SK-N-SH treated with all-trans-retinoic acid at 6 μM for 48 hours (cell line): ENCODE measurements at regions not wholly inside any gene's neighbourhood (a gene's known extent, or its start where the extent isn't known, plus 50 kb on each side); places are given as distances from the start of the nearest gene placed in this dataset.
"Not testable (repeated sequence)": the region's sequence is repeated elsewhere in the genome, so short reads cannot be mapped to it uniquely, and the experiment has no call there.

ENCODE experiments used
- ATAC-seq: fragments of 200-7000 bp; cut with Tn5 transposase; 3 replicates; pipeline ENCODE4 v1.9.1; 2020; ENCODE audit warnings: mild to moderate bottlenecking, moderate library complexity
- BACH2 ChIP-seq: fragments of 250-450 bp; sonication (Bioruptor Pico); IDR thresholded peaks from 2 replicates; pipeline ENCODE4 v1.9.0; 2021; ENCODE audit warnings: mild to moderate bottlenecking, borderline replicate concordance
- CREB5 ChIP-seq: fragments of 250-450 bp; sonication (Bioruptor Pico); IDR thresholded peaks from 2 replicates; pipeline ENCODE4 v1.5.1; 2020; ENCODE audit warnings: low read depth, mild to moderate bottlenecking, moderate library complexity
- CSDC2 ChIP-seq: fragments of 250-450 bp; sonication (Bioruptor Pico); IDR thresholded peaks from 2 replicates; pipeline ENCODE4 v1.5.0; 2020; ENCODE audit warnings: mild to moderate bottlenecking, moderate library complexity
- CSRNP3 ChIP-seq: fragments of 250-450 bp; sonication (Bioruptor Pico); IDR thresholded peaks from 2 replicates; pipeline ENCODE4 v1.5.1; 2021; ENCODE audit warnings: mild to moderate bottlenecking, moderate library complexity
- GLIS3 ChIP-seq: fragments of 250-450 bp; sonication (Bioruptor Pico); IDR thresholded peaks from 2 replicates; pipeline ENCODE4 v1.5.0; 2020; ENCODE audit warnings: mild to moderate bottlenecking, moderate library complexity
- OSR1 ChIP-seq: fragments of 250-450 bp; sonication (Bioruptor Pico); IDR thresholded peaks from 2 replicates; pipeline ENCODE4 v1.8.0; 2022; ENCODE audit warnings: moderate library complexity, mild to moderate bottlenecking, inconsistent platforms
- PATZ1 ChIP-seq: fragments of 250-450 bp; sonication (Bioruptor Pico); IDR thresholded peaks from 2 replicates; pipeline ENCODE4 v1.8.0; 2020; ENCODE audit warnings: mild to moderate bottlenecking, moderate library complexity, borderline replicate concordance
- PPARA ChIP-seq: fragments of 250-450 bp; sonication (Bioruptor Pico); IDR thresholded peaks from 2 replicates; pipeline ENCODE4 v1.5.0; 2020; ENCODE audit warnings: mild to moderate bottlenecking, borderline replicate concordance
- RARB ChIP-seq: fragments of 250-450 bp; sonication (Bioruptor Pico); IDR thresholded peaks from 2 replicates; pipeline ENCODE4 v1.8.0; 2021; ENCODE audit warnings: mild to moderate bottlenecking, moderate library complexity
- TOX ChIP-seq: fragments of 250-450 bp; sonication (Bioruptor Pico); IDR thresholded peaks from 2 replicates; pipeline ENCODE4 v1.8.0; 2021; ENCODE audit warnings: mild to moderate bottlenecking, moderate library complexity, borderline replicate concordance
- ZC3H10 ChIP-seq: fragments of 250-450 bp; sonication (Bioruptor Pico); IDR thresholded peaks from 2 replicates; pipeline ENCODE4 v1.5.1; 2021; ENCODE audit warnings: mild to moderate bottlenecking, moderate library complexity
- ZFP3 ChIP-seq: fragments of 250-450 bp; sonication (Bioruptor Pico); IDR thresholded peaks from 2 replicates; pipeline ENCODE4 v1.5.0; 2020; ENCODE audit warnings: mild to moderate bottlenecking, moderate library complexity
- ZFP30 ChIP-seq: fragments of 450-650 bp; formaldehyde crosslinking; IDR thresholded peaks from 2 replicates; pipeline ENCODE4 v1.5.0; 2022; ENCODE audit warnings: mild to moderate bottlenecking, moderate library complexity
- ZNF70 ChIP-seq: fragments of 450-650 bp; formaldehyde crosslinking; IDR thresholded peaks from 2 replicates; pipeline ENCODE4 v1.5.0; 2020; ENCODE audit warnings: mild to moderate bottlenecking, moderate library complexity
- ZNF8 ChIP-seq: fragments of 450-650 bp; formaldehyde crosslinking; IDR thresholded peaks from 2 replicates; pipeline ENCODE4 v1.5.0; 2020; ENCODE audit warnings: mild to moderate bottlenecking, moderate library complexity

GRCh38 chr7:81226234-81226633, 307.4 kb upstream of the SEMA3C start (continued):
- TF ChIP-seq CREB5 (CRISPR knock-in tag) (no peak), CSDC2 (CRISPR knock-in tag) (no peak), ZC3H10 (CRISPR knock-in tag) (no peak), GLIS3 (CRISPR knock-in tag) (no peak), PATZ1 (CRISPR knock-in tag) (no peak), ZNF70 (no peak)

- not testable (repeated sequence) for ATAC-seq
These were observed 303.8 kb upstream of the SEMA3C start for GRCh38 chr7:81222692-81223091.

- no peak for ATAC-seq
- TF ChIP-seq RARB (CRISPR knock-in tag) (no peak), ZNF70 (no peak), PATZ1 (CRISPR knock-in tag) (no peak), CREB5 (CRISPR knock-in tag) (no peak)
- TF ChIP-seq, all 23 proteins: peak for 0
These were observed 302.8 kb upstream of the SEMA3C start for GRCh38 chr7:81221527-81222217.

GRCh38 chr7:81218480-81219106, 299.7 kb upstream of the SEMA3C start:
- TF ChIP-seq TOX (CRISPR knock-in tag) (no peak), PPARA (CRISPR knock-in tag) (no peak), ZFP3 (CRISPR knock-in tag) (no peak), BACH2 (CRISPR knock-in tag) (no peak), PATZ1 (CRISPR knock-in tag) (no peak), CSRNP3 (no peak), GLIS3 (CRISPR knock-in tag) (no peak), OSR1 (CRISPR knock-in tag) (no peak), ZNF8 (CRISPR knock-in tag) (no peak), ZFP30 (no peak)
- ATAC-seq, result no peak
